ENCODE measurements at regions not wholly inside any gene's neighbourhood (a gene's known extent, or its start where the extent isn't known, plus 50 kb on each side); places are given as distances from the start of the nearest gene placed in this dataset.

- POLR2A ChIA-PET (ENCODE audit: unreplicated experiment): no interaction called here
- CTCF ChIA-PET: no interaction called here
- no peak overlapping the region for H3K4me2 ChIP-seq
Measured at GRCh38 chr2:12232876-12233275, 483.9 kb upstream of the TRIB2 start.

GRCh38 chr2:12236136-12236844 lies 480.4 kb upstream of the TRIB2 start:
- Histone ChIP-seq H3K4me2 (no peak overlapping the region), H3K36me3 (ENCODE audit: low read depth) (no peaks in the 10 kb centered on the region), H2AFZ (no peak overlapping the region), H3K9me3 (ENCODE audit: insufficient read depth, low read depth) (no peaks in the 10 kb centered on the region), H3K27ac (no peak overlapping the region), H4K20me1 (ENCODE audit: insufficient read depth) (no peaks in the 10 kb centered on the region), H3K27me3 (ENCODE audit: insufficient read depth, low read depth) (no peaks in the 10 kb centered on the region), H3K4me3 (no peak overlapping the region), H3K4me1 (replicated peaks; ENCODE audit: insufficient read depth) (no peaks in the 10 kb centered on the region), H3K9me2 (ENCODE audit: insufficient read depth) (no peaks in the 10 kb centered on the region), H3F3A (ENCODE audit: insufficient read depth, low read depth) (no peaks in the 10 kb centered on the region), H3K79me2 (ENCODE audit: low read depth) (no peaks in the 10 kb centered on the region)
- no peak for DNase-seq
- TF ChIP-seq, protein P1, sequence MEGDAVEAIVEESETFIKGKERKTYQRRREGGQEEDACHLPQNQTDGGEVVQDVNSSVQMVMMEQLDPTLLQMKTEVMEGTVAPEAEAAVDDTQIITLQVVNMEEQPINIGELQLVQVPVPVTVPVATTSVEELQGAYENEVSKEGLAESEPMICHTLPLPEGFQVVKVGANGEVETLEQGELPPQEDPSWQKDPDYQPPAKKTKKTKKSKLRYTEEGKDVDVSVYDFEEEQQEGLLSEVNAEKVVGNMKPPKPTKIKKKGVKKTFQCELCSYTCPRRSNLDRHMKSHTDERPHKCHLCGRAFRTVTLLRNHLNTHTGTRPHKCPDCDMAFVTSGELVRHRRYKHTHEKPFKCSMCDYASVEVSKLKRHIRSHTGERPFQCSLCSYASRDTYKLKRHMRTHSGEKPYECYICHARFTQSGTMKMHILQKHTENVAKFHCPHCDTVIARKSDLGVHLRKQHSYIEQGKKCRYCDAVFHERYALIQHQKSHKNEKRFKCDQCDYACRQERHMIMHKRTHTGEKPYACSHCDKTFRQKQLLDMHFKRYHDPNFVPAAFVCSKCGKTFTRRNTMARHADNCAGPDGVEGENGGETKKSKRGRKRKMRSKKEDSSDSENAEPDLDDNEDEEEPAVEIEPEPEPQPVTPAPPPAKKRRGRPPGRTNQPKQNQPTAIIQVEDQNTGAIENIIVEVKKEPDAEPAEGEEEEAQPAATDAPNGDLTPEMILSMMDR (conservative IDR thresholded peaks at IDR 0.05): no peak
- TF ChIP-seq EZH2 (IDR thresholded peaks at IDR 0.05; ENCODE audit: low read depth): no peak
- ChIA-PET CTCF (no interaction called here), POLR2A (ENCODE audit: unreplicated experiment) (no interaction called here)
- intact Hi-C loops (cut with micrococcal nuclease; ENCODE audit: unreplicated experiment): no loop called here
- no TSS peak for BruUV-seq (replicated peaks)

More at GRCh38 chr2:12232876-12233275, 483.9 kb upstream of the TRIB2 start:
- H3K9me2 ChIP-seq (ENCODE audit: insufficient read depth): no peaks in the 10 kb centered on the region
- H3K9me3 ChIP-seq (ENCODE audit: insufficient read depth, low read depth): peaks cover 12% of the 10 kb centered on the region; the same call in 1 of the 2 replicates
- H3K27me3 ChIP-seq (ENCODE audit: insufficient read depth, low read depth): no peaks in the 10 kb centered on the region
- DNase-seq: no peak
- H3K4me1 ChIP-seq (replicated peaks; ENCODE audit: insufficient read depth): no peaks in the 10 kb centered on the region
- H4K20me1 ChIP-seq (ENCODE audit: insufficient read depth): no peaks in the 10 kb centered on the region
- no TSS peak for BruUV-seq (replicated peaks)
- no peaks in the 10 kb centered on the region for H3K79me2 ChIP-seq (ENCODE audit: low read depth)
- H3K27ac ChIP-seq: no peak overlapping the region
- no peak overlapping the region for H2AFZ ChIP-seq
- H3K4me3 ChIP-seq: no peak overlapping the region
- intact Hi-C loops (cut with micrococcal nuclease; ENCODE audit: unreplicated experiment): no loop called here
- TF ChIP-seq EZH2 (IDR thresholded peaks at IDR 0.05; ENCODE audit: low read depth): no peak
- TF ChIP-seq, protein P1 (conservative IDR thresholded peaks at IDR 0.05): no peak
- no peaks in the 10 kb centered on the region for H3F3A ChIP-seq (ENCODE audit: insufficient read depth, low read depth)
- no peaks in the 10 kb centered on the region for H3K36me3 ChIP-seq (ENCODE audit: low read depth)

DNA sequence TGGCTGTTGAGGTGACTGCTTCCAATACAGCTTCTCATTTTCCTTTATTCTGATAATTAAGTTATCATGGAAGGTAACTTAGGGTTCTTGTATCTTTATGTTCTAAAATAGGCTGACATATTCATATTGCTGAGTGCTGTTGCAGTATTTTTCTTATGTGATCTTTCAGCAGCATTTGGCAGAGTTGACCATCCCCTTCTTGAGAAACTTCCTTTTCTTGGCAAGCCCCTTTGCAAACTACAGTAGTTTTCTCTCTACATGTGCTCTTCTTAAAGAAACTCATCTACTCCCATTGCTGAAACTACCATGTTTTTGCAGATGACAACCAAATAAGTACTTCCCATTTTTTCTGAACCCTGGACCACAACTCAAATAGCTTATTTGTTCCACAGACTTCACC lies 476.5 kb upstream of the TRIB2 start:
- ChIA-PET POLR2A (ENCODE audit: unreplicated experiment) (no interaction called here), CTCF (no interaction called here)
- no peak overlapping the region for H2AFZ ChIP-seq

More for the DNA sequence above, 476.5 kb upstream of the TRIB2 start:
- Histone ChIP-seq H4K20me1 (ENCODE audit: insufficient read depth) (no peaks in the 10 kb centered on the region), H3K4me1 (replicated peaks; ENCODE audit: insufficient read depth) (no peaks in the 10 kb centered on the region), H3K9me3 (ENCODE audit: insufficient read depth, low read depth) (no peaks in the 10 kb centered on the region), H3K27ac (no peak overlapping the region), H3K79me2 (ENCODE audit: low read depth) (no peaks in the 10 kb centered on the region), H3K27me3 (ENCODE audit: insufficient read depth, low read depth) (no peaks in the 10 kb centered on the region), H3K36me3 (ENCODE audit: low read depth) (no peaks in the 10 kb centered on the region), H3K9me2 (ENCODE audit: insufficient read depth) (no peaks in the 10 kb centered on the region), H3F3A (ENCODE audit: insufficient read depth, low read depth) (no peaks in the 10 kb centered on the region), H3K4me2 (no peak overlapping the region), H3K4me3 (no peak overlapping the region)
- no peak for DNase-seq
- no peak for TF ChIP-seq EZH2 (IDR thresholded peaks at IDR 0.05; ENCODE audit: low read depth)
- TF ChIP-seq, protein P1 (conservative IDR thresholded peaks at IDR 0.05): no peak
- intact Hi-C loops (cut with micrococcal nuclease; ENCODE audit: unreplicated experiment): no loop called here
- BruUV-seq (replicated peaks): no TSS peak
